Mammary epithelial cell (primary cell): ENCODE measurements at regions not wholly inside any gene's neighbourhood (a gene's known extent, or its start where the extent isn't known, plus 50 kb on each side); places are given as distances from the start of the nearest gene placed in this dataset.

ENCODE experiments used
- EZH2 ChIP-seq: IDR thresholded peaks from 2 replicates; pipeline ENCODE4 v1.6.1; 2012; ENCODE audit warnings: low read length, inconsistent platforms, borderline replicate concordance
- TF ChIP-seq, protein P1 (sequence below), 2 donors: IDR thresholded peaks in 1 of 2; conservative IDR thresholded peaks in 1 of 2; 2 replicates each; pipeline ENCODE4 v1.5.1; 2011 to 2012; ENCODE audit warnings: inconsistent platforms in 2 of 2, low read length in 2 of 2, mild to moderate bottlenecking in 2 of 2, control low read depth in 1 of 2, low read depth in 1 of 2; ENCODE audit not compliant: insufficient read depth in 1 of 2; ENCODE audit errors: extremely low read depth in 1 of 2

- TF ChIP-seq, protein P1, sequence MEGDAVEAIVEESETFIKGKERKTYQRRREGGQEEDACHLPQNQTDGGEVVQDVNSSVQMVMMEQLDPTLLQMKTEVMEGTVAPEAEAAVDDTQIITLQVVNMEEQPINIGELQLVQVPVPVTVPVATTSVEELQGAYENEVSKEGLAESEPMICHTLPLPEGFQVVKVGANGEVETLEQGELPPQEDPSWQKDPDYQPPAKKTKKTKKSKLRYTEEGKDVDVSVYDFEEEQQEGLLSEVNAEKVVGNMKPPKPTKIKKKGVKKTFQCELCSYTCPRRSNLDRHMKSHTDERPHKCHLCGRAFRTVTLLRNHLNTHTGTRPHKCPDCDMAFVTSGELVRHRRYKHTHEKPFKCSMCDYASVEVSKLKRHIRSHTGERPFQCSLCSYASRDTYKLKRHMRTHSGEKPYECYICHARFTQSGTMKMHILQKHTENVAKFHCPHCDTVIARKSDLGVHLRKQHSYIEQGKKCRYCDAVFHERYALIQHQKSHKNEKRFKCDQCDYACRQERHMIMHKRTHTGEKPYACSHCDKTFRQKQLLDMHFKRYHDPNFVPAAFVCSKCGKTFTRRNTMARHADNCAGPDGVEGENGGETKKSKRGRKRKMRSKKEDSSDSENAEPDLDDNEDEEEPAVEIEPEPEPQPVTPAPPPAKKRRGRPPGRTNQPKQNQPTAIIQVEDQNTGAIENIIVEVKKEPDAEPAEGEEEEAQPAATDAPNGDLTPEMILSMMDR (conservative IDR thresholded peaks at IDR 0.05 in 1 of 2, IDR thresholded peaks at IDR 0.05 in 1 of 2; ENCODE audit: extremely low read depth in 1 of 2, insufficient read depth in 1 of 2, low read depth in 1 of 2, low read length in 2 of 2) = no peak
- TF ChIP-seq EZH2 = no peak
Measured at GRCh38 chr14:106585692-106586091, 1059.3 kb downstream of the TMEM121 start.
